GM21360 (cell line): ENCODE measurements at regions not wholly inside any gene's neighbourhood (a gene's known extent, or its start where the extent isn't known, plus 50 kb on each side); places are given as distances from the start of the nearest gene placed in this dataset.

Source experiments
- ATAC-seq: cut with Tn5 transposase; IDR thresholded peaks from one replicate; pipeline ENCODE4 v1.9.1; 2021; ENCODE audit warnings: mild to moderate bottlenecking, moderate library complexity; ENCODE audit not compliant: unreplicated experiment

DNA sequence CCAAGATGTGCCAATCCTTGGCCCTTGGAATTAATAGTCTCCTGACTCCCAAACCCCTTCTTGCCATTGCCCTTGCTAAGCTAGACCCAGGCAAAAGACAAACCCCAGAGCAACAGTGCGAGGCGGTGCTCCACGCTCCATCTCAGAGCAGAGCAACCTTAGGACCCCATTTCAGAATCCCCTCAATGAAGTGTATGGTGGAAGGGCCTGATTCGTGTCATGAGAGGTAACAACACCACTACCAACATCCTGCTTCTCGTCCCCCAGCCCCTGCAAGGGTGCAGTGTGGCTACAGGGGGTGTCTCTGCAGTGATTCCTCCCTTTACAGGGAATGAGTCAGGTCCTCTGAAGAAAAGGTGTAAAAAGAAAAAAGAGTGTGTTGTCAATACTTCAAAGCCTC is 103.9 kb upstream of the IRF2BP2 start:
- ATAC-seq: no peak

- ATAC-seq: no peak
Observed at GRCh38 chr1:234713440-234713839, 103.5 kb upstream of the IRF2BP2 start.

- no peak for ATAC-seq
Observed at GRCh38 chr1:234712891-234713305, 102.9 kb upstream of the IRF2BP2 start.

DNA sequence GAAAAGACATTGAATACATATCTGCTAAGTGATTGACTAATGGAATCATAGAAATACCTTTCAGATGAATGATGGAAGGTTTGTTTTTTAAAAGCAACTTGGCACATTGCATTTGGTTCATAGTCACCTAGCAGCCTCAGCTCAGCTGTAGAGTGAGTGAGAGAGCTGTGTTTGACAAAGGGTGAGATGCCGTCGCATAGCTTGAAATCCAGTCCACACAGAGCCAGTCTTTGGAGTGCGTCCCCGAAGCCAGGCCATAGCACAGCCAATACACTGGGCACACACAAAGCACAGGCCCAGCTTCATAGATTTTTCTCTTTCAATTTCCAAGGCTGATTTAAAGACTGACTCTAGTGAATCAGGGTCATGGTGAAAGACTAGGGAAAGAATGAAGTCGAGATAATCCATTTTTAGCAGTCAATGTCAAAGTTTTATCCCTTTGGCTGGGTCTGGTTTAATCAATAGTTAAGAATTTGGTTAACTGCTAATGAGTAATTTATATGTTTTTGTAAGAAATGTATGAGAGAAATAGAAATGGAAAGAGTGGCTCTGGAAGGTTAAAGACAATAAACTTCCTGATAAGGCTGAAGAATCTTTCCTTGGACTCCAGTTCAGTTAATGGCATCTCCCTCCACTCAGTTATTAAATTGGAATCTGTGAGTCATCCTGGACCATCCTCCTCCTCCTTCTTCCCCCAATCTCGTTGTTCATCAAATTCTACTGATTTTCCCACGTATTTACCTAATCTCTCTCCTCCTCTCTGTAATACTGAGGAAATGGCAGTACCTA is 101.2 kb upstream of the IRF2BP2 start:
- no peak for ATAC-seq

DNA sequence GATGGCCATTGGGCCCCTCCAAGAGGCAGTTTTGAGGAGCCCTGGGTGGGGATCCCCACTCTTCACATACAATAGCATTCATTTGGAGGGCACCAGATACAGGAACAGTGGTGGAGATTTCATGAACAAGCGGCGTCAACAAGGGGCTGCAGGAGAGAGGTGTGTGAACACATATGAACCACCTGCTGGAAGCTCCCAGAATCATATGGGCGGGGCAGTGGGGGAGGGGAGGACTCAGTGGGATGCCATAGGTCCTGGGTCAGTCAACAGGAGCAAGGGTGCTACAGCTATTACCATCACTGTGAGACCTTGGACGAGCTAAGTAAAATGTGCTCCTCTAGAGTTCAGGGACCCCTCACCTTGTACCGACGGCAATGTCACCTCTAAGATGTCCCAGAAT is 100.4 kb upstream of the IRF2BP2 start:
- ATAC-seq: no peak

GRCh38 chr1:234709473-234710228 is 99.7 kb upstream of the IRF2BP2 start:
- ATAC-seq: no peak

- ATAC-seq: no peak
Observed at GRCh38 chr1:234708700-234709395, 98.9 kb upstream of the IRF2BP2 start.

- ATAC-seq: no peak
Observed at GRCh38 chr1:234707641-234708040, 97.7 kb upstream of the IRF2BP2 start.

DNA sequence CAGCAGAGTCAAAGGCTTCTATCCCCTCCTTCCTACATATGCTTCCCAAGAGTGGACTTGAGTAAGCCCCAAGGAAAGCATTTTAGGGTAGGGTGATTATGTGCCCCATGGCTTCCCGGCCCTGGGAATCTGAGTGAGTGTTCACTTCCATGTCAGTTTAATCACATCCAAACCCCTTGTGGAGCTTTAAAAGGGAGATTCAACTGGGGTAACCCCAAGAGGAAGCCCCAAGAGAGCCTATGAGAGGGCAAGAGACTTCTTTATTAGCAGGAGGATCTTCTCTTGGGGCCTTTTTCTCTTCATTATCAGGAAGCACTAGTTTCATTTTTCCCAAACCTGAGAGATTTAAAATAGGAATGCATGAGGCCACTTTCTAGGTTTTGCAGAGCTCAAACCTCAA is 97.0 kb upstream of the IRF2BP2 start:
- no peak for ATAC-seq

DNA sequence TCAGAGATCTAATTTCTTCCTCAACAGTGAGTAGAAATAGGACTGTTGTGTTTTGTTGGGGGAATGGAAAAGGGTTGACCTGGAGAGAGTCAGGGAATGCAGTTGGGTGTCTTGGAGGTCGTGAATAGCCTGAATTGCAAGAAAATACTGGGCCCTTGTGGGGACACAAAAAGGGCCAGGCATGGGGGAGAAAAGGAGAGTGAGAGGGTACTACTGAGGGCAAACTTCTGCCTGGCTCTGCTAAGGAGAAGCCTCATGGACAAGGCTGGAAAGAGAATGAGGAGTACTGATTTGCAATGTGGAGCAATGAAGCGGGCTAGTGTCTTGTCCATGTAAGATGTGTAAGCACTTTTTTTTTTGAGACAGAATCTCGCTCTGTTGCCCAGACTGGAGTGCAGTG is 96.2 kb upstream of the IRF2BP2 start:
- ATAC-seq: no peak

DNA sequence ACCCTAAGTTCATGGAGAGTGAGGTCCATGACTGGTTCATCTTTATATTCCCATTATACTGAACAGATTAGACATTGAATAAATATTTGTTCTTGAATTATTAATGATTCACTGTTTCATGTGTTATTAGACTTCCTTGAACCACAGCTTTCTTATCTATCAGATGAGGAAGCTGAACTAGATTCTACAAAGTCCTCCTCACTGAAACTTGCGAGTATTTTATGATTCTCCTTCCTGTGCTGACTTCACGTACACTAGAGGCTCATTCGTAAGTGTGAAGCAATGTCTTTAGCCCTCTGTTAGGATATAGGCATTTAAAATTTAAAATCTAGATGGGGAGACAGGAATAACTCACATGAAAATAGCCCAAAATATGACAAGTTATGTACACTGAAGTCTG is 95.6 kb upstream of the IRF2BP2 start:
- ATAC-seq: no peak

DNA sequence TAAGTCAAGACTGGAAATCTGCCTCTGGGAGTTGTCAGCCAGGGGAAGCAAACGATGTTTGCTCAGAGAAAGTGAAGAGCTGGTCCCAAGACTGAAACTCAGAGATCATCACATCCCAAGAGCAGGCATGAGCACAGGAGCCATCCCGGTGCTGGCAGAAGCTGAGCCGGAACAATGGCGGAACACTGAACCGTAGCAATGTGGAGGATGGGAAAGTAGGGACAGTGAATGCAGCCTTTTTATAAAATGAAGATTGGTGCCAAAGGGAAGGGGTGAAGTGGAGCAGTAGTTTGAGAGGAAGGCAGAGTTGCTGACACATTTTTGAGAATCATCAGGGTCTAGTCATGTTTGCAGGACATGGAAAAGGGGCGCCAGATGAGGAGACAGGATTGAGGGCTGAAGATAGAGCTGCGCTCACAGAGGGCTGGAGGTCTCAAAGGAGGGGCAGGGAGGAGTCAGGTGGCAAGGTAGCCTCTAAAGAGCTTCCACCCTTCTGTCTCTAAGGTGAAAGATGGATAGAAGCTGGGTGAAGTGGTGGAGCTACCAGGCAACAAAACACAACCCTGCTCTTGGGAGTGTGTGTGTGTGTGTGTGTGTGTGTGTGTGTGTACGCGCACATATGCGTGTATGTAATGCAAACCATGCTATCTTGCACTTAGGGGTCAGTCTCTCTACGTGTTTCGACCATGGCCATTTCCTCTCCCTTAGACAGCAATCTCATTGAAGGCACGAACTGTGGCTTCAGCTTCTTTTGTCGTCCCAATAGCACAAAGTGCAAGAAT is 94.3 kb upstream of the IRF2BP2 start:
- ATAC-seq: no peak

DNA sequence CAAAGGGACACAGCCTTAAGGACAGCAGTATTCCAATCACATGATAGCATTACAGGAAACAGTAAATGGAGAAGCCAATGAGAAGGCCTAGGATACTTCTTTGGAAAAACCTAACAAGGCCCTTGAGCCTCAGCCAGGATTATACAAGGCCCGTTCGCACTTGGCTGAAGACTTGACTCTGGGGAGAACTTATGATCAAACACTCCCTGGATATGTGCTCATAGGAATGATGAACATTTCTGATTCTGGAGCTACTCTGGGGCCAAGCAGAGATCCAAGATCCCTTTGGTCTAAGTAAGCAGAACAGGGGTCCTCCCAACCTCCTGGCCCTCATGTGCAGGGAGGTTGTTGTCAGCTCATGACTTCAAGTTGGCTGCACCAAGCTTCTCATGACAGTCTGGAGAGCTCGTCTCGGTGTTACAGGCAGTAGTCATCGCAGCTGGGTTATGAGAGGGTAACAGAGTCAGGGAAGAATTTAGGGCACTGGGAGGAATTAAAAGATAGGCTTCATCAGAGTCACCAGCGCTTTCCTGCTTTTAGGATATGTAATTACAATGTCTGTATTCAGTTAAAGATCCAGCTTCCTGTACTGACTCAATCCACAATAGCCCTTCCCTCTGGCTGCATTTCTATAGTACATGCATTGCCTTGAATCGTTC is 92.5 kb upstream of the IRF2BP2 start:
- no peak for ATAC-seq

DNA sequence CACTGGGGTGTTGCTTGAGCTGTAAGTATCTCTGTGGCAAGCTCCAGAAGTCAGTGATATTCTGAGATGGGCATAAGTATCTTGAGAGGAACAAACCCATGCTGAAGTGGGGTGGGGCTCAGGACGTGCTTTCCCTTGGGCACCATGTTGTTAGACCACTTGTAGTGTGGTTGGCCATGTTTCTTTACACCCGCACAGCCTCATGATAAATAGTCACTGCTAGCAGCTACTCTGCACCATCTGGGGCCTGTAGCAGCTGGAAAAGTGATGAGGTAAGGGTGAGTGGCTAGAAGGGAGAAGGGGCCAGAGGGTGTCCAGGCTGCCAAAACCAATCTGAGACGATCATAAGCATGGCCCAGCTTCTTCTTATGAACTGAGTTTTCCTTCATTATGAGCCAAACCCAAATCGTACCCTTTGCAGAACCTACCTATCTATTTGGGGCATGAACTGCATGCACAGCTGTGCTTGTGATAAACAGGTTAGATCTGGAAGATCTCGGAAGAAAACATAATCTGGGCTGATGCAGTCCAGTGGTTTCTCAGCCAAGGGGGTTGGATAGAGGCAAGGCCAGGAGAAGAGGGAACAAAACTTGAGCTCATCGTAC is 91.9 kb upstream of the IRF2BP2 start:
- no peak for ATAC-seq

- peak; percentile 67 for ATAC-seq
Observed at GRCh38 chr1:234699795-234700665, 90.1 kb upstream of the IRF2BP2 start.

DNA sequence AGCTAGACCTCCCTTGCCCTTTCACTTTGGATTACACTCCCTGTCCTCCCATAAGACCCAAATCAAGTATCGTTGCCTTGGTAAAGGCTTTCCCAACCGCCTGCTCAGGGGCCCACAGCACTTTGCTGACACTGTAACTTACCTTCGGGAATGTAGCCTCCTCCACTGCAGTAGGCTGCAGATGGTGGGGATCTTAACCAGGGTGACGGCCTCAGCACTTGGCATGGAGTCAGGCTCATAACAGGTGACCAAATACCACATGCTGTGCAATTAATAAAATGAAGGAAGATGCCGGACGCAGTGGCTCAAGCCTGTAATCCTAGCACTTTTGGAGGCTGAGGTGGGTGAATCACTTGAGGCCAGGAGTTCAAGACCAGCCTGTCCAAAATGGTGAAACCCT is 88.7 kb upstream of the IRF2BP2 start:
- no peak for ATAC-seq

- no peak for ATAC-seq
Observed at GRCh38 chr1:234697741-234698140, 87.8 kb upstream of the IRF2BP2 start.

DNA sequence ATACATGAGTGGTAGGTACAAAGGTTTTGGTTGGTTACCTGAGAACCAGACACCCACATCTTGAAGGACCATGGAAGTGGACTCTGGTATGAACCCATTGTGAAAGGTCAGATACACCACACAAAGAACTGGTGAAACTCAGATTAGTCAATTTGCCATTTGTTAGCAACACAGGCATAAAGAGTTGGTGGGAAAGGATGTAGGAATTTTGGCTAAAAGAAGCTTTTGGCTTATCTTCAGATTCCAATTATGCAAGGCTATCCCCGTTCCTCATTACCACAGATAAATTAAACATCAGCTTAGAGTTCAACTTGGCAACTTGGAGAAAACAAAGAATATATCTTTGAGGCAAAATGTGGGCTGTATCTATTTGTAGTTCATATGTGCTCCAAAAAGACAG is 87.0 kb upstream of the IRF2BP2 start:
- ATAC-seq: no peak

GRCh38 chr1:234696148-234696576 is 86.2 kb upstream of the IRF2BP2 start:
- ATAC-seq: no peak
